ENCODE measurements at regions not wholly inside any gene's neighbourhood (a gene's known extent, or its start where the extent isn't known, plus 50 kb on each side); places are given as distances from the start of the nearest gene placed in this dataset.

DNA sequence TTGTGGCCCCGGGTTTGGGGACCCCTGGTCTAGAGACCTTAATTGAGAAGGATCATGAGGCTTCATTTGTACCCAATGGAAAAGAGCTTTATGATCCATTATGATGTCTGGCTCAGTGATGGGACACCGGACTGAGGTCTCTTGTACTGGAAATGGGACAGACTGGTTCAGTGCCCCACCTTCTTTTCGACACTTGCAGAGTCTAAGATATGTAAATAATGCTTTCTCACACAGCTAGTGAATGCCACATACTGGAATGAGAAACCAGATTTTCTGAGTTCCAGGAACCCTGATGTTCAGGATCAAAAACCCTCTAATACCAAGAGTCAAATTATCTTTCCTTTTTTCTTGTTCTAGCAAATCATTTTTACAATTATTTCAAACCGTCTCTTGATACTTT is 116.3 kb upstream of the ARPP21 start:
- no peak for DNase-seq (ENCODE audit: low read depth)
- no peak overlapping the region for H3K4me3 ChIP-seq (ENCODE audit: low read depth, low read length)
- TF ChIP-seq, protein P1, sequence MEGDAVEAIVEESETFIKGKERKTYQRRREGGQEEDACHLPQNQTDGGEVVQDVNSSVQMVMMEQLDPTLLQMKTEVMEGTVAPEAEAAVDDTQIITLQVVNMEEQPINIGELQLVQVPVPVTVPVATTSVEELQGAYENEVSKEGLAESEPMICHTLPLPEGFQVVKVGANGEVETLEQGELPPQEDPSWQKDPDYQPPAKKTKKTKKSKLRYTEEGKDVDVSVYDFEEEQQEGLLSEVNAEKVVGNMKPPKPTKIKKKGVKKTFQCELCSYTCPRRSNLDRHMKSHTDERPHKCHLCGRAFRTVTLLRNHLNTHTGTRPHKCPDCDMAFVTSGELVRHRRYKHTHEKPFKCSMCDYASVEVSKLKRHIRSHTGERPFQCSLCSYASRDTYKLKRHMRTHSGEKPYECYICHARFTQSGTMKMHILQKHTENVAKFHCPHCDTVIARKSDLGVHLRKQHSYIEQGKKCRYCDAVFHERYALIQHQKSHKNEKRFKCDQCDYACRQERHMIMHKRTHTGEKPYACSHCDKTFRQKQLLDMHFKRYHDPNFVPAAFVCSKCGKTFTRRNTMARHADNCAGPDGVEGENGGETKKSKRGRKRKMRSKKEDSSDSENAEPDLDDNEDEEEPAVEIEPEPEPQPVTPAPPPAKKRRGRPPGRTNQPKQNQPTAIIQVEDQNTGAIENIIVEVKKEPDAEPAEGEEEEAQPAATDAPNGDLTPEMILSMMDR (conservative IDR thresholded peaks at IDR 0.05; ENCODE audit: low read depth, low read length) = no peak

DNA sequence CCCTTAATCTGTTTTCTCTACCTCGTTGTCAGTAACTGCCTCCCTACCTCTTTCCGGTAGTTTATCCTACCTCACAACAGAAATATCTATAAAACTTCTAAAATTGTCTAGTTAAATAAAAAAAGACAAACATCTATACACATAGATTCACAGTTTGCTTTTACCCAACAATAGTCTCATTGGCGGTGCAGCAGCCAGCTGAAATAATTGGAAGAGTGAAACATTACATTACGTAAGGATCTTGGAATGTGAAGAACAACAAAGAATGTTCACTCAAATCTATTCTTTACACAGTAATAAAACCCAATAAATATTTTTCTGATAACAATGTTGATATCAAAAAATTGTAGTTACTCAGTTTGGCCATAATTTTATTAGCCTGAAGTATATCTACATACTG is 115.5 kb upstream of the ARPP21 start:
- TF ChIP-seq, protein P1 (conservative IDR thresholded peaks at IDR 0.05; ENCODE audit: low read depth, low read length) = no peak
- peak; percentile 64 for DNase-seq (ENCODE audit: low read depth)
- H3K4me3 ChIP-seq (ENCODE audit: low read depth, low read length) = no peak overlapping the region

DNA sequence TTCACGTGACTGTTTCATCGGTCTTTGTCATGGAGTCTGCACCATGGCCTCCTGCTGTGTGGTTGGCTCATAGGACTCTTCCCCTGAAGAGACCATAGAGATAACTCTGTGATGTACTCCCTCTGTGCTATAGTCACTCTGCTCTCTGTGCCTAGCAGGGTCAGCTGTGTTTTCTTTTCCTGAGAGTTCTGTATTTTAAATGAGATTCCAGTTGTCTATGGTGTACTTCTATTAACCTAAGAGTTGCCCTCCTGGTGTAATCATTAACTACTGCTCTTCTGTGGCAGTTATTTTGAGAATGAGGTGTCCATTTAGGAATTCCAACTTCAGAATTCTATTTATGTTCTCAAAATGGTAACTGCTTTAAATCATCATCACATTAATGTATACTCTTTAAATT is 114.5 kb upstream of the ARPP21 start:
- H3K4me3 ChIP-seq (ENCODE audit: low read depth, low read length) = no peak overlapping the region
- TF ChIP-seq, protein P1 (conservative IDR thresholded peaks at IDR 0.05; ENCODE audit: low read depth, low read length) = no peak
- DNase-seq (ENCODE audit: low read depth) = no peak

DNA sequence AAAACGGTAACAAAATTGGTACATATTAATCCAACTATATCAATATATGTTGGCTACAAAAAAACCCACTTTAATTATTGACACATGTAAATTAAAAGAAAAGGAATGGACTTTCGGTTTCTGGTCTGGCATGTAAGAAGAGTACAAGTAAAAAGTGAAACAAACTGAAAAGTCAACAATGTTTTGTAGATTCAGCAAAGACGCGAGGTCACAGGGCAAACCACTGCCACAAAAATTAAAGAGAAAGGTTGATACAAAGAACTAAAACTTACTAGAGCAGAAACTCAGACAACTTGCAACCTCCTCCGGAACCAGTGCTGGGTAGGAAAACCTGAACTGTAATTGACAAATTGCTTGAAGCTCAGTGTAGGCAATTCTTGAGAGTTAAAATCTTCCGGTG is 110.6 kb upstream of the ARPP21 start:
- peak; percentile 55 for DNase-seq (ENCODE audit: low read depth)
- TF ChIP-seq, protein P1 (conservative IDR thresholded peaks at IDR 0.05; ENCODE audit: low read depth, low read length) = no peak
- no peak overlapping the region for H3K4me3 ChIP-seq (ENCODE audit: low read depth, low read length)

DNA sequence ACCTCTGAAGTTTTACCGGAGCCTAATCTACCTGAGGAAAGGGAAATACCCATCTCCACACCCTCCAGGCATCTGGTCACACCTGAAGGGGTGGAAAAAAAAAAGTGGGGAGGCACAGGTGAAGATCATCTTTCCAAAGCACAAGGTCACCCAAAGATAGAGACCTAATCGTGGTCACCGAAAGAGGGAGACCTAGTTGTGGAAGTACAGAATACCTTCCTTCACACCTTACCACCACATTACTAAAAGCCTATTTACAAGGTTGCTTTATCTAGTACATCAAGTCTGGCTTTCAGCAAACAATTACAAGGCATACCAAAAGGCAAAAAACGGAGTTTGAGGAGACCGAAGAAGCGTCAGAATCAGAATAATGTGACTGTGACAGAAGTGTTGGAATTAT is 110.0 kb upstream of the ARPP21 start:
- TF ChIP-seq, protein P1 (conservative IDR thresholded peaks at IDR 0.05; ENCODE audit: low read depth, low read length) = no peak
- no peak overlapping the region for H3K4me3 ChIP-seq (ENCODE audit: low read depth, low read length)
- no peak for DNase-seq (ENCODE audit: low read depth)

DNA sequence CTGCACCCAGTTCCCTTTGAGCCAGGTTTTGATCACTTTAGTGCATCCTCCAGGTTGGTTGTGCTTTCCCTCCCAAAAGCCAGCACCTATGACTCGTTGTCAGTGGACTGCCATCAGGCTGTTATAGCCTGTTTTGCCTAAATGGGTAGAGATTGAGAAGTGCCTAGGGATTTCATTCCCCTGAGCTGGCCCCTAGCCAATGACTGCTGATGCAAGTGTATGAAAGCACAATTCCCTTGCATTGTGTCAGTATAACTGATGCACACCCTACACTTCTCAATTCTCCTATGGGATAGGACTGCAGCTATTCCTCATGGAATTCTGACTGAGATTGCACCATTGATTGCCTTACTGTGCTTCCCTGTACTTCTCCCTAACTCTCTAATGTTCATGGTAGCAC is 102.1 kb upstream of the ARPP21 start:
- no peak overlapping the region for H3K4me3 ChIP-seq (ENCODE audit: low read depth, low read length)
- TF ChIP-seq, protein P1 (conservative IDR thresholded peaks at IDR 0.05; ENCODE audit: low read depth, low read length) = no peak
- DNase-seq (ENCODE audit: low read depth) = peak; percentile 35

DNA sequence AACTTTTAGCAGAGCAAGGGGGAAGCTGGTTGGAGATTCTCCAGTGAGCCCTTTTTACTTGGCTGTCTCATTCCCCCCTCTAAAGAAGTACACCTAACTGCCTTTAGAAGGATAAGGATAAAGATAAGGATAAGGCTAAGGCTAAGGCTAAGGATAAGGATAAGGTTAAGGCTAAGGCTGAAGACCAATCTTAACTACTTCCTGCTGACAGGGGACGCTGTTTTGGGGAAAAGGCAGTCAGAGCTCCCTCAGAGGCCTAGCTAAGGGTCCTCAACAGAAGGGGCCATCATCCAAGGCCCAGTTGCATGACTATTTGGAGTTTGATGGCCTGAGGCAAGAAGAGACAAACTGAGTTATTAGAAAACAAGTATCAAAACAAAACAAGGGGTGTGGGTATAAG is 94.3 kb upstream of the ARPP21 start:
- no peak overlapping the region for H3K4me3 ChIP-seq (ENCODE audit: low read depth, low read length)
- DNase-seq (ENCODE audit: low read depth) = no peak
- TF ChIP-seq, protein P1 (conservative IDR thresholded peaks at IDR 0.05; ENCODE audit: low read depth, low read length) = no peak

Data from choroid plexus epithelial cell (primary cell).